ENCODE measurements at regions not wholly inside any gene's neighbourhood (a gene's known extent, or its start where the extent isn't known, plus 50 kb on each side); places are given as distances from the start of the nearest gene placed in this dataset.
"Not testable (repeated sequence)": the region's sequence is repeated elsewhere in the genome, so short reads cannot be mapped to it uniquely, and the experiment has no call there.

- DNase-seq (ENCODE audit: low read depth in 2 of 2), result no peak
These were observed 391.4 kb downstream of the TNS3 start for GRCh38 chr7:47190462-47190861.

- no peak for DNase-seq (ENCODE audit: low read depth in 2 of 2)
These were observed 393.1 kb downstream of the TNS3 start for GRCh38 chr7:47188653-47189315.

GRCh38 chr7:47188136-47188535, 393.8 kb downstream of the TNS3 start:
- no peak for DNase-seq (ENCODE audit: low read depth in 2 of 2)

- no peak for DNase-seq (ENCODE audit: low read depth in 2 of 2)
These were observed 395.6 kb downstream of the TNS3 start for GRCh38 chr7:47186316-47186715.

GRCh38 chr7:47185839-47186238, 396.1 kb downstream of the TNS3 start:
- no peak for DNase-seq (ENCODE audit: low read depth in 2 of 2)

- no peak for DNase-seq (ENCODE audit: low read depth in 2 of 2)
These were observed 396.7 kb downstream of the TNS3 start for GRCh38 chr7:47185170-47185569.

- DNase-seq (ENCODE audit: low read depth in 2 of 2), result no peak
These were observed 397.9 kb downstream of the TNS3 start for GRCh38 chr7:47183862-47184590.

GRCh38 chr7:47181746-47182361, 400.1 kb downstream of the TNS3 start:
- no peak for DNase-seq (ENCODE audit: low read depth in 2 of 2)

GRCh38 chr7:47180516-47180826, 401.4 kb downstream of the TNS3 start:
- DNase-seq (ENCODE audit: low read depth in 2 of 2), result no peak

- no peak for DNase-seq (ENCODE audit: low read depth in 2 of 2)
These were observed 401.9 kb downstream of the TNS3 start for GRCh38 chr7:47179812-47180515.

GRCh38 chr7:47172602-47173539, 409.0 kb downstream of the TNS3 start:
- not testable (repeated sequence) for DNase-seq (ENCODE audit: low read depth in 2 of 2)

GRCh38 chr7:47170516-47170915, 411.4 kb downstream of the TNS3 start:
- DNase-seq (ENCODE audit: low read depth in 2 of 2), result no peak

- DNase-seq (ENCODE audit: low read depth in 2 of 2), result no peak
These were observed 427.1 kb downstream of the TNS3 start for GRCh38 chr7:47154791-47155190.

- DNase-seq (ENCODE audit: low read depth in 2 of 2), result no peak
These were observed 428.3 kb downstream of the TNS3 start for GRCh38 chr7:47153576-47153975.

GRCh38 chr7:47153058-47153457, 428.9 kb downstream of the TNS3 start:
- no peak for DNase-seq (ENCODE audit: low read depth in 2 of 2)

- DNase-seq (ENCODE audit: low read depth in 2 of 2), result no peak
These were observed 429.6 kb downstream of the TNS3 start for GRCh38 chr7:47152307-47152706.

- no peak for DNase-seq (ENCODE audit: low read depth in 2 of 2)
These were observed 431.2 kb downstream of the TNS3 start for GRCh38 chr7:47150497-47151260.

- no peak for DNase-seq (ENCODE audit: low read depth in 2 of 2)
These were observed 431.9 kb downstream of the TNS3 start for GRCh38 chr7:47149971-47150370.

- no peak for DNase-seq (ENCODE audit: low read depth in 2 of 2)
These were observed 432.6 kb downstream of the TNS3 start for GRCh38 chr7:47149208-47149839.

GRCh38 chr7:47148536-47149207, 433.2 kb downstream of the TNS3 start:
- no peak for DNase-seq (ENCODE audit: low read depth in 2 of 2)

Data from stimulated activated CD8-positive, alpha-beta memory T cell treated with anti-CD3 and anti-CD28 coated beads, Interleukin-2, amount 100 ng/mL, for 48 hours (primary cell).